WTC11 (cell line): ENCODE measurements at regions not wholly inside any gene's neighbourhood (a gene's known extent, or its start where the extent isn't known, plus 50 kb on each side); places are given as distances from the start of the nearest gene placed in this dataset.

Experiments used
- CREB1 ChIP-seq: sonication (generic); formaldehyde crosslinking; IDR thresholded peaks from 2 replicates; pipeline ENCODE4 v1.8.0; 2023; ENCODE audit warnings: mild to moderate bottlenecking, missing genetic modification reagents
- NR1H2 ChIP-seq: sonication (generic); formaldehyde crosslinking; IDR thresholded peaks from 2 replicates; pipeline ENCODE4 v1.9.0; 2021; ENCODE audit warnings: mild to moderate bottlenecking, moderate library complexity, missing genetic modification reagents
- SMAD4 ChIP-seq: sonication (generic); formaldehyde crosslinking; IDR thresholded peaks from 2 replicates; pipeline ENCODE4 v1.8.0; 2022; ENCODE audit warnings: mild to moderate bottlenecking, missing genetic modification reagents
- SP1 ChIP-seq: sonication (generic); formaldehyde crosslinking; conservative IDR thresholded peaks from 2 replicates; pipeline ENCODE4 v1.8.1; 2022; ENCODE audit warnings: missing genetic modification reagents
- TEAD1 ChIP-seq: sonication (generic); formaldehyde crosslinking; IDR thresholded peaks from 2 replicates; pipeline ENCODE4 v1.8.0; 2022; ENCODE audit warnings: mild to moderate bottlenecking, missing genetic modification reagents
- ZNF416 ChIP-seq: fragments of 250-450 bp; sonication (Bioruptor Pico); IDR thresholded peaks from 2 replicates; pipeline ENCODE4 v1.9.0; 2021; ENCODE audit warnings: mild to moderate bottlenecking, inconsistent platforms
- TF ChIP-seq, protein P1 (sequence below): fragments of 200-600 bp; IDR thresholded peaks from 2 replicates; pipeline ENCODE4 v1.8.0; 2022; ENCODE audit warnings: antibody characterized with exemption
- TF ChIP-seq, protein P2 (sequence below): fragments of 250-450 bp; sonication (Bioruptor Pico); IDR thresholded peaks from 2 replicates; pipeline ENCODE4 v2.1.2; 2022; ENCODE audit warnings: mild to moderate bottlenecking, moderate library complexity
- TF ChIP-seq, protein P3 (sequence below): sonication (generic); formaldehyde crosslinking; IDR thresholded peaks from 2 replicates; pipeline ENCODE4 v1.8.1; 2022; ENCODE audit warnings: low read depth, mild to moderate bottlenecking, moderate library complexity, missing genetic modification reagents, borderline replicate concordance

DNA sequence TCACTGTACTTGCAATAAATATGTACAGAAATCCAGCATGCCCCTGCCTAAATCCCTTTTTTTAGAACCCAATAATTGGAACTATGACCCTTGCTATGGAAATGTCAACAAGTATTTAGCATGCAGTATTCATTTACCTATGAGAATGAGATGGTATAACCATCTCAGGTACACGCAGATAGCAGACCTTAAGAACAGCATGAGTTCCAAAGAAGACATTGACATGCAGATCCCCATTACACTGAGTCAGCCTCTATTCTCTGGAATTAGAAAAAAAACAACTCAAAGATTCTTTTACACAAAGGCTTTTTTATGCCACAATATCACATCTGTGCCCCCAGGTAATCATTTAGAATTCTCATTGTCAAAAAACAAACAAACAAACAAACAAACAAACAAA is 325.6 kb upstream of the TLE4 start:
- TF ChIP-seq, protein P1, sequence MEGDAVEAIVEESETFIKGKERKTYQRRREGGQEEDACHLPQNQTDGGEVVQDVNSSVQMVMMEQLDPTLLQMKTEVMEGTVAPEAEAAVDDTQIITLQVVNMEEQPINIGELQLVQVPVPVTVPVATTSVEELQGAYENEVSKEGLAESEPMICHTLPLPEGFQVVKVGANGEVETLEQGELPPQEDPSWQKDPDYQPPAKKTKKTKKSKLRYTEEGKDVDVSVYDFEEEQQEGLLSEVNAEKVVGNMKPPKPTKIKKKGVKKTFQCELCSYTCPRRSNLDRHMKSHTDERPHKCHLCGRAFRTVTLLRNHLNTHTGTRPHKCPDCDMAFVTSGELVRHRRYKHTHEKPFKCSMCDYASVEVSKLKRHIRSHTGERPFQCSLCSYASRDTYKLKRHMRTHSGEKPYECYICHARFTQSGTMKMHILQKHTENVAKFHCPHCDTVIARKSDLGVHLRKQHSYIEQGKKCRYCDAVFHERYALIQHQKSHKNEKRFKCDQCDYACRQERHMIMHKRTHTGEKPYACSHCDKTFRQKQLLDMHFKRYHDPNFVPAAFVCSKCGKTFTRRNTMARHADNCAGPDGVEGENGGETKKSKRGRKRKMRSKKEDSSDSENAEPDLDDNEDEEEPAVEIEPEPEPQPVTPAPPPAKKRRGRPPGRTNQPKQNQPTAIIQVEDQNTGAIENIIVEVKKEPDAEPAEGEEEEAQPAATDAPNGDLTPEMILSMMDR, result no peak
- TF ChIP-seq CREB1 (CRISPR knock-in tag) (no peak), TEAD1 (no peak), ZNF416 (CRISPR knock-in tag) (no peak), SMAD4 (CRISPR knock-in tag) (no peak), SP1 (CRISPR knock-in tag) (no peak), NR1H2 (CRISPR knock-in tag) (no peak)
- TF ChIP-seq, protein P2, sequence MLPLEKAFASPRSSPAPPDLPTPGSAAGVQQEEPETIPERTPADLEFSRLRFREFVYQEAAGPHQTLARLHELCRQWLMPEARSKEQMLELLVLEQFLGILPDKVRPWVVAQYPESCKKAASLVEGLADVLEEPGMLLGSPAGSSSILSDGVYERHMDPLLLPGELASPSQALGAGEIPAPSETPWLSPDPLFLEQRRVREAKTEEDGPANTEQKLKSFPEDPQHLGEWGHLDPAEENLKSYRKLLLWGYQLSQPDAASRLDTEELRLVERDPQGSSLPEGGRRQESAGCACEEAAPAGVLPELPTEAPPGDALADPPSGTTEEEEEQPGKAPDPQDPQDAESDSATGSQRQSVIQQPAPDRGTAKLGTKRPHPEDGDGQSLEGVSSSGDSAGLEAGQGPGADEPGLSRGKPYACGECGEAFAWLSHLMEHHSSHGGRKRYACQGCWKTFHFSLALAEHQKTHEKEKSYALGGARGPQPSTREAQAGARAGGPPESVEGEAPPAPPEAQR (CRISPR knock-in tag), result no peak
- TF ChIP-seq, protein P3, sequence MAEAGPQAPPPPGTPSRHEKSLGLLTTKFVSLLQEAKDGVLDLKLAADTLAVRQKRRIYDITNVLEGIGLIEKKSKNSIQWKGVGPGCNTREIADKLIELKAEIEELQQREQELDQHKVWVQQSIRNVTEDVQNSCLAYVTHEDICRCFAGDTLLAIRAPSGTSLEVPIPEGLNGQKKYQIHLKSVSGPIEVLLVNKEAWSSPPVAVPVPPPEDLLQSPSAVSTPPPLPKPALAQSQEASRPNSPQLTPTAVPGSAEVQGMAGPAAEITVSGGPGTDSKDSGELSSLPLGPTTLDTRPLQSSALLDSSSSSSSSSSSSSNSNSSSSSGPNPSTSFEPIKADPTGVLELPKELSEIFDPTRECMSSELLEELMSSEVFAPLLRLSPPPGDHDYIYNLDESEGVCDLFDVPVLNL (CRISPR knock-in tag), result no peak
